Natural killer cell (primary cell): ENCODE measurements at regions not wholly inside any gene's neighbourhood (a gene's known extent, or its start where the extent isn't known, plus 50 kb on each side); places are given as distances from the start of the nearest gene placed in this dataset.

Source experiments
- ATAC-seq, 3 donors: fragments of 150-1000 bp in 2 of 3; fragments of 200-7000 bp in 1 of 3; cut with Tn5 transposase; 1 replicate in 1 of 3; 2 replicates in 2 of 3; pipeline ENCODE4 v1.10.0; 2021; ENCODE audit warnings: mild to moderate bottlenecking in 2 of 3, moderate library complexity in 2 of 3
- DNase-seq, 2 donors: peaks; one replicate each; pipeline versions ENCODE4 v3.0.0 to v3.0.0-alpha.2; 2013 to 2021; ENCODE audit warnings: mixed read lengths in 1 of 2
- H3K27ac ChIP-seq: one replicate; pipeline ENCODE4 v1.5.1; 2013; ENCODE audit warnings: mild to moderate bottlenecking, low read length
- H3K27me3 ChIP-seq: one replicate; pipeline ENCODE4 v1.6.1; 2013; ENCODE audit warnings: low read length; ENCODE audit not compliant: control insufficient read depth, insufficient read depth
- H3K36me3 ChIP-seq: one replicate; pipeline ENCODE4 v1.6.1; 2013; ENCODE audit warnings: low read length; ENCODE audit not compliant: control insufficient read depth, insufficient read depth
- H3K4me1 ChIP-seq: one replicate; pipeline ENCODE4 v1.6.1; 2013; ENCODE audit warnings: low read length; ENCODE audit not compliant: control insufficient read depth, insufficient read depth
- H3K4me3 ChIP-seq: one replicate; pipeline ENCODE4 v1.5.1; 2013; ENCODE audit warnings: low read length
- H3K9me3 ChIP-seq: one replicate; pipeline ENCODE4 v1.6.1; 2013; ENCODE audit warnings: low read length; ENCODE audit not compliant: control insufficient read depth, insufficient read depth
- H3K27ac Mint-ChIP-seq, 2 donors: one replicate each; pipeline ENCODE4 v1.8.0; 2022; ENCODE audit warnings: mild to moderate bottlenecking in 2 of 2, mixed read lengths in 2 of 2, moderate library complexity in 1 of 2
- H3K27me3 Mint-ChIP-seq, 2 donors: one replicate each; pipeline ENCODE4 v1.8.0; 2022; ENCODE audit warnings: low read depth in 2 of 2, mixed read lengths in 2 of 2
- H3K36me3 Mint-ChIP-seq: one replicate; pipeline ENCODE4 v1.8.0; 2022; ENCODE audit warnings: mixed read lengths
- H3K4me1 Mint-ChIP-seq, 2 donors: one replicate each; pipeline ENCODE4 v1.8.0; 2022; ENCODE audit warnings: mixed read lengths in 2 of 2
- H3K4me3 Mint-ChIP-seq: one replicate; pipeline ENCODE4 v1.8.0; 2022; ENCODE audit warnings: mild to moderate bottlenecking, moderate library complexity, mixed read lengths
- H3K9me3 Mint-ChIP-seq, 2 donors: one replicate each; pipeline ENCODE4 v1.8.0; 2022; ENCODE audit warnings: mixed read lengths in 2 of 2
- WGBS: methylation state at CpG from one replicate; pipeline ENCODE4 v1.1.7; 2013; ENCODE audit warnings: missing lambda C conversion rate; ENCODE audit not compliant: insufficient coverage; 5-methylcytosine and 5-hydroxymethylcytosine counted together
- intact Hi-C: fragments of 100-400 bp; cut with micrococcal nuclease; formaldehyde crosslinking; loops from one replicate; pipeline ENCODE4 v1.14.2; 2022
- TF ChIP-seq, protein P1 (sequence below): fragments of 200-600 bp; IDR thresholded peaks from one replicate; pipeline ENCODE4 v1.8.0; 2022; ENCODE audit warnings: antibody characterized with exemption

DNA sequence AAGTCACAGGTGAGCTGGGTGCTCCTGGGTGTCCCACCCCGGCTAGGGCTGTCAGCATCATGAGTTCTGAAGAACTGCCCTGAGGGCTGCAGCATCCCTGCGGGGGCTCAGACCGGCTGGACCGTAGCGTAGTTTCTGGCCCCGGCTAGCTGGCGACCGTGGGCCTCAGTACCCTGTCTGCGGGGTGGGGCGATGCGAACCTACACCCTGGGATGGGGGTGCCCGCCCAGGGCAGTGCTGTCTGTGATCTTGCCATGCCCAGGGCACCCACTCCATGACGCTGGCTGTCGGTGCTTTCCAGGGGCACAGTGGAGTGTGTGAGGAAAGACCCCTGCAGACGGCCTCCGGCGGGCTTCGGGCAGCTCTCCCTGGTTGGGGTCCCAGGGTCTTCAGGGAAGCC, 66.5 kb upstream of the IRX4 start:
- Mint-ChIP-seq H3K27ac (no peak overlapping the region), H3K9me3 (no peaks in the 10 kb centered on the region), H3K27me3 (peaks cover 15 to 28% of the 10 kb centered on the region in 2 donors), H3K36me3 (no peaks in the 10 kb centered on the region), H3K4me1 (no peaks in the 10 kb centered on the region), H3K4me3 (no peak overlapping the region)
- no peaks in the 10 kb centered on the region for H3K27me3 ChIP-seq
- no peaks in the 10 kb centered on the region for H3K36me3 ChIP-seq
- DNase-seq = no peak
- no peak for ATAC-seq
- intact Hi-C loops = no loop called here
- no peak overlapping the region for H3K4me3 ChIP-seq
- H3K4me1 ChIP-seq = no peaks in the 10 kb centered on the region
- no peak overlapping the region for H3K27ac ChIP-seq
- H3K9me3 ChIP-seq = no peaks in the 10 kb centered on the region
- 89% methylated on average over 18 of the region's 18 CpGs for WGBS
- TF ChIP-seq, protein P1, sequence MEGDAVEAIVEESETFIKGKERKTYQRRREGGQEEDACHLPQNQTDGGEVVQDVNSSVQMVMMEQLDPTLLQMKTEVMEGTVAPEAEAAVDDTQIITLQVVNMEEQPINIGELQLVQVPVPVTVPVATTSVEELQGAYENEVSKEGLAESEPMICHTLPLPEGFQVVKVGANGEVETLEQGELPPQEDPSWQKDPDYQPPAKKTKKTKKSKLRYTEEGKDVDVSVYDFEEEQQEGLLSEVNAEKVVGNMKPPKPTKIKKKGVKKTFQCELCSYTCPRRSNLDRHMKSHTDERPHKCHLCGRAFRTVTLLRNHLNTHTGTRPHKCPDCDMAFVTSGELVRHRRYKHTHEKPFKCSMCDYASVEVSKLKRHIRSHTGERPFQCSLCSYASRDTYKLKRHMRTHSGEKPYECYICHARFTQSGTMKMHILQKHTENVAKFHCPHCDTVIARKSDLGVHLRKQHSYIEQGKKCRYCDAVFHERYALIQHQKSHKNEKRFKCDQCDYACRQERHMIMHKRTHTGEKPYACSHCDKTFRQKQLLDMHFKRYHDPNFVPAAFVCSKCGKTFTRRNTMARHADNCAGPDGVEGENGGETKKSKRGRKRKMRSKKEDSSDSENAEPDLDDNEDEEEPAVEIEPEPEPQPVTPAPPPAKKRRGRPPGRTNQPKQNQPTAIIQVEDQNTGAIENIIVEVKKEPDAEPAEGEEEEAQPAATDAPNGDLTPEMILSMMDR = no peak

DNA sequence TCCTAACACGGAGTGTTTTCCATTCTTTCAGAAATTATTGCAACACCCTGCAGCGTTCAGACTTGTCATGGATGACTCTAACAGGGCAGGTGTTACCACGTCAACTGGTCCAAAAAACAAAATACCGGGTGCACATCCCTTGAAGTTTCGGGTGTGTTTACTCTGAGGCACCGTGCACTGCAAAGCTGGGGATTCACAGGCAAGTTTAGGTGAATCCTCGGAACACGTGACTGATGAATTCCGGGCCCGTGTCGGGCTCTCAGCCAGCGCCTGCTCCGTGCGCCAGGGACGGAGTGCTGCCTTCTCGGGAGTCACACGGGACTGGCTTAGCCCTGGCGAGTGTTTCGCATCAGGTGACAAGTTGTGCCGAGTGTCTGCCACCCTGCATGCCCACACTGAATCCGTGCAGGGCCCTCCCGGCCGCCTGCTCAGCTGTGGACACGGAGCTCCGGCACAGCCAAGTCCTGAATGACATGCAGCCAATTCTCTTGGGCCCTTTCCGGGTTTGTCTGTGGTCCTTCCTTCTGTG, 66.0 kb upstream of the IRX4 start:
- TF ChIP-seq, protein P1 = no peak
- Mint-ChIP-seq H3K27ac (no peak overlapping the region), H3K27me3 (peaks cover 20 to 34% of the 10 kb centered on the region in 2 donors), H3K4me3 (no peak overlapping the region), H3K4me1 (no peaks in the 10 kb centered on the region), H3K9me3 (no peaks in the 10 kb centered on the region), H3K36me3 (no peaks in the 10 kb centered on the region)
- ATAC-seq = no peak
- Histone ChIP-seq H3K27ac (no peak overlapping the region), H3K4me1 (no peaks in the 10 kb centered on the region), H3K4me3 (no peak overlapping the region), H3K27me3 (no peaks in the 10 kb centered on the region), H3K9me3 (no peaks in the 10 kb centered on the region), H3K36me3 (no peaks in the 10 kb centered on the region)
- intact Hi-C loops = no loop called here
- DNase-seq = no peak
- 80% methylated on average over 26 of the region's 26 CpGs for WGBS

DNA sequence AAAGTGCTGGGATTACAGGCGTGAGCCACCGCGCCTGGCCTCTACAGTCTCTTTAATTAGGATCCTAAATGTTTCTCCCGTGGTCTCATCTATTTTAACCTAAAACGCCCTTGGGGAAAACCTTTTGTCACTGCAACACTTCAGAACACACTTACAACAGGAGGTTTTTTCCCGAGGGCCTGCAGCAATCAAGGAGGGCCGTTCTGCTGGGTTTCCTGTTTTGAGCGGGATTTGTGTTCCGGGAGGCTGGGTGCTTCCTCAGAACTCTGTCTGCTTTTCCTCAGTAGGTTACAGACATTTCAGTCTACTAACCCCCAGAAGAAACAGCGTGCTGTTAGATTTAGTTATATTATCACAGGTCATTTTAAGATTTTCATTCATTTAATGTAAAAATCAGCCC, 65.4 kb upstream of the IRX4 start:
- DNase-seq = no peak

DNA sequence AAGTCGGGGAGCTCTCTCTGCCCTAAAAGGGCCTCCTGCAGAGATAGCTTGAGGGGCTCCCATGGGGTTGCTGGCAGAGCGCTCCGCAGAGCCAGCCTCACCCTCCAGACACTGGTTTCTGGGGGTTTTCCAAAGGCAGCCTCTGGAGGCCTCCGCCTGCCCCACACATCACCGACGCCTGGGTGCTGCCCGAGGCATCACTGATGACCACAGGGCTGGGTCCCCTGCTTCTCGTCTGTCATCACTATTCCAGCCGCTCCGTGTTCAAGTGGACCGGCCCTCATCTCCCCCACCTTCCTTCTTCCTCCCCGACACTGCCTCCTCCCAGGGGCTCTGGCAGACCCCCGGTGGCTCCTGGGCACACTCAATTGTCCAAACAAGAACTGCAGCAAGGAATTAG, 64.1 kb upstream of the IRX4 start:
- Histone ChIP-seq H3K9me3 (no peaks in the 10 kb centered on the region), H3K36me3 (no peaks in the 10 kb centered on the region), H3K4me3 (no peak overlapping the region), H3K27ac (no peak overlapping the region), H3K27me3 (no peaks in the 10 kb centered on the region), H3K4me1 (no peaks in the 10 kb centered on the region)
- no peaks in the 10 kb centered on the region for H3K36me3 Mint-ChIP-seq
- H3K9me3 Mint-ChIP-seq = no peaks in the 10 kb centered on the region
- intact Hi-C loops = no loop called here
- 73% methylated on average over 13 of the region's 13 CpGs for WGBS
- H3K4me1 Mint-ChIP-seq = no peaks in the 10 kb centered on the region
- TF ChIP-seq, protein P1 = no peak
- H3K27me3 Mint-ChIP-seq = peaks cover 16 to 36% of the 10 kb centered on the region in 2 donors
- H3K4me3 Mint-ChIP-seq = no peak overlapping the region
- no peak overlapping the region for H3K27ac Mint-ChIP-seq
- no peak for DNase-seq
- no peak for ATAC-seq

More for the DNA sequence above, 65.4 kb upstream of the IRX4 start:
- H3K27me3 Mint-ChIP-seq = peaks cover 22 to 36% of the 10 kb centered on the region in 2 donors
- intact Hi-C loops = no loop called here
- H3K4me1 Mint-ChIP-seq = no peaks in the 10 kb centered on the region
- TF ChIP-seq, protein P1 = no peak
- H3K27me3 ChIP-seq = no peaks in the 10 kb centered on the region
- H3K4me3 ChIP-seq = no peak overlapping the region
- no peak overlapping the region for H3K27ac ChIP-seq
- no peaks in the 10 kb centered on the region for H3K9me3 ChIP-seq
- ATAC-seq = no peak
- no peaks in the 10 kb centered on the region for H3K9me3 Mint-ChIP-seq
- H3K4me3 Mint-ChIP-seq = no peak overlapping the region
- H3K4me1 ChIP-seq = no peaks in the 10 kb centered on the region
- H3K36me3 ChIP-seq = no peaks in the 10 kb centered on the region
- no peak overlapping the region for H3K27ac Mint-ChIP-seq
- H3K36me3 Mint-ChIP-seq = no peaks in the 10 kb centered on the region
- WGBS = 44% methylated on average over 10 of the region's 10 CpGs
